GM12892 (cell line): ENCODE measurements at regions not wholly inside any gene's neighbourhood (a gene's known extent, or its start where the extent isn't known, plus 50 kb on each side); places are given as distances from the start of the nearest gene placed in this dataset.

Experiments used
- POLR2A ChIP-seq: IDR thresholded peaks from 2 replicates; pipeline ENCODE4 v1.6.1; 2011; ENCODE audit warnings: low read depth, low read length, control low read depth
- POLR2AphosphoS5 ChIP-seq: IDR thresholded peaks from 2 replicates; pipeline ENCODE4 v1.6.1; 2011; ENCODE audit warnings: low read depth, low read length, control low read depth

GRCh38 chr21:24014381-24014780 lies 1592.9 kb downstream of the MRPL39 start:
- TF ChIP-seq POLR2AphosphoS5: no peak
- no peak for TF ChIP-seq POLR2A
